ENCODE measurements at regions not wholly inside any gene's neighbourhood (a gene's known extent, or its start where the extent isn't known, plus 50 kb on each side); places are given as distances from the start of the nearest gene placed in this dataset.

- TF ChIP-seq POLR2A (IDR thresholded peaks at IDR 0.05) = no peak
- no peak for TF ChIP-seq CTCF (IDR thresholded peaks at IDR 0.05)
- no peak for TF ChIP-seq EP300 (IDR thresholded peaks at IDR 0.05)
These were observed 144.8 kb downstream of the UFM1 start for GRCh38 chr13:38494445-38494844.
